Choroid plexus epithelial cell (primary cell): ENCODE measurements at regions not wholly inside any gene's neighbourhood (a gene's known extent, or its start where the extent isn't known, plus 50 kb on each side); places are given as distances from the start of the nearest gene placed in this dataset.

ENCODE experiments used
- DNase-seq: peaks from one replicate; pipeline ENCODE4 v3.0.0-alpha.2; 2010; ENCODE audit warnings: low read depth
- H3K4me3 ChIP-seq: 2 replicates; pipeline ENCODE4 v1.5.1; 2011; ENCODE audit warnings: low read depth, mild to moderate bottlenecking, control low read depth, low read length, moderate library complexity
- CTCF ChIP-seq: conservative IDR thresholded peaks from 2 replicates; pipeline ENCODE4 v1.5.1; 2011; ENCODE audit warnings: low read depth, mild to moderate bottlenecking, control low read depth, inconsistent platforms, low read length, moderate library complexity

- no peak for DNase-seq
- TF ChIP-seq CTCF: no peak
- H3K4me3 ChIP-seq: no peak overlapping the region
Measured at GRCh38 chr1:57500136-57500830, 76.4 kb upstream of the DAB1 start.

GRCh38 chr1:57494530-57495079 is 70.7 kb upstream of the DAB1 start:
- DNase-seq: no peak
- no peak for TF ChIP-seq CTCF
- no peak overlapping the region for H3K4me3 ChIP-seq

- DNase-seq: no peak
- TF ChIP-seq CTCF: no peak
- H3K4me3 ChIP-seq: no peak overlapping the region
Measured at GRCh38 chr1:57492586-57493226, 68.8 kb upstream of the DAB1 start.

GRCh38 chr1:57489358-57490036 is 65.6 kb upstream of the DAB1 start:
- peak; percentile 7 for TF ChIP-seq CTCF
- peak; percentile 82 for DNase-seq
- no peak overlapping the region for H3K4me3 ChIP-seq

GRCh38 chr1:57485643-57486042 is 61.8 kb upstream of the DAB1 start:
- DNase-seq: peak; percentile 67
- no peak overlapping the region for H3K4me3 ChIP-seq
- TF ChIP-seq CTCF: no peak

GRCh38 chr1:57483954-57484353 is 60.1 kb upstream of the DAB1 start:
- no peak overlapping the region for H3K4me3 ChIP-seq
- no peak for TF ChIP-seq CTCF
- DNase-seq: peak; percentile 10
